ENCODE measurements at regions not wholly inside any gene's neighbourhood (a gene's known extent, or its start where the extent isn't known, plus 50 kb on each side); places are given as distances from the start of the nearest gene placed in this dataset.

DNA sequence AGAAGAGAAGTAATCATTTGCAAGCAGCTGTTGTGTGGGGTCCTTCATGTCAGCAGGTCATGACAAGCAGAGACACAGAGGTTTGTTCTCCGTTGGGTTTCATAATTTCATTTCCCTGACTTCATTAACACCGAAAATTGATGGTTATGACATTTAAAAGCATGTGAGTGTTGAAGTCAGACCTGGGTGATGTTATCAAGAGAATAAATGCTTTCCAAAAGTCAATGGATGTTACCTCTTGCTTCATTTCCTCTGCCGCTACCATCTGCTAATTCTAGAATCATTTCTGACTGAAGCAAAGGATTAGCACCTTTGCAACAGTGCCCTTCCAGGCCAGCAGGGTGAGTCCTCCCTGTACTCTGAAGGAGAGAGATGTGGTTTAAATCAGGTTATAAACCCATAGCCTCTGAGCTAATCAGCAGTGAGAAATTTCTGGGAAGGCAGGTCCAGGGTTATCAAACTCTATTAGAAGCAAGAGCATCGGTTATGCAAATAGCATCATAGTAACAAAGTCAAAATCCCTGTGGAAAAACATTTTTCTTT is 446.2 kb downstream of the PIK3C3 start:
- DNase-seq (ENCODE audit: low read depth): no peak

DNA sequence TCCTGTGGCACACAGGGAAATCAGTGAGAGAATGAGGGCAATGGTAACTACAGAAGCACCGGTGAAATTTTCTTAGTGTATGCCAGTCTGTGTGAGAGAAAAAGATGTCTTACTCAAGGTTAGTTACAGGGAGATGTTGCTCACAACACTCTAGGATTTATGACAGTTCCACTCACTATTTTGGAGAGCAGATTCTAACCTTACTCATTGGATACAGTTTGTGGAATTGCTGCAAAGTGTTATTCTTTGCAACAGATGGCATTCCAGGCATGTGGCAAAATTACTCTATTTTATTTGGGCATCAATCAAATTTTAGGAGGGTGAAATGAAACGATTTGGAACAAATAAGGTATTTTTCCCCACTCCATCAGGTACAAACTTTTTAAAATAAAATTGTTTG is 449.1 kb downstream of the PIK3C3 start:
- DNase-seq (ENCODE audit: low read depth): no peak

DNA sequence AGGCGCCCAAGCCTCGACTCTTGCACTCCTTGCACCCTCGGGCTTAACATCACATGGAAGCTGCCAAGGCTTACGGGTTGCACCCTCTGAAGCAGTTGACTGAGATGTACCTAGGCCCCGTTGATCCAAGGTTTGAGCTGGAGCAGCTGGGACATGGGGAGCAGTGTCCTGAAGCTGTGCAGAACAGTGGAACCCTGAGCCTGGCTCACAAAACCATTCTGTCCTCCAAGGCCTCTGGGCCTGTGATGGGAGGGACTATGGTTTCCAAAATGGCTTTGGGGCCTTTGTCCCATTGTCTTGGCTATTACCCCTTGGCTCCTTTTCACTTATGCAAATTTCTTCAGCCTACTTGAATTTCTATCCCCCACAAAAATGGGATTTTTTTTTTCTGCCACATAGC is 454.0 kb downstream of the PIK3C3 start:
- no peak for DNase-seq (ENCODE audit: low read depth)

DNA sequence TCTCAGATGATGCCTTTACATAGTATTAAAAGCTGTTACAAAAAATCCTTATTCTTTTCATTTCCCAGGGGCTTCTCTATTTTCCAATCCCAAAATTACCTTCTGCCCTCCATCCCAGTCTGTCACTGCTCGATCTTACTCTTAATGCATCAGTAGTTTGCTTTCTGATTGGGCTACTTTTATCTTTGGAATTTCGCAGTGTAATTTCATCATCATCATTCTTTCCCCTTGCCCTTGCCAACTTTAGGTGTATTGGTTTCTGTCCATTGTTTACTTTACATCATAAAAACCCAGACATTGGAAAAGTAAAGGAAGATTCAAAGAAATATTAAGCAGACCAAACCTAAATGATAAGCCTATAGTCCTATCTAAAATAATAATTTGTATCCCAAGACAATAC is 457.2 kb downstream of the PIK3C3 start:
- no peak for DNase-seq (ENCODE audit: low read depth)

DNA sequence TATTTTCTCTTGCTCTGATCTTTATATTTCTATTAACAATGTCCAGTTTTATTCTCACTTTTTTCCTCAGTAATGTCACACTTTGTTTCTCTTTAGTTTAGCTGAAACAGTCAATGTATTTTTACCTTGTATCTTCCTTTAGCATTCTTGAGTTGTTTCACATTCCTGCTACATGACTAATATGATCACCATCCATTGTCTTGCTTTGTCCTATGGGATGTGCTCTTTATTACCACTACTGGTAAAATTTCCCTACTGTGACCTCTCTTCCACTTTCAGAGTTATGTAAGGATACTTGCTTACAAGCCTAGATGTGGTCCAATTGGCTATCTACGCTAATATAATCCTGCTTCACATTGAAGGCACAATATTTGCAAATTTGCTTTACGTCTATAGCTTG is 457.9 kb downstream of the PIK3C3 start:
- no peak for DNase-seq (ENCODE audit: low read depth)

DNA sequence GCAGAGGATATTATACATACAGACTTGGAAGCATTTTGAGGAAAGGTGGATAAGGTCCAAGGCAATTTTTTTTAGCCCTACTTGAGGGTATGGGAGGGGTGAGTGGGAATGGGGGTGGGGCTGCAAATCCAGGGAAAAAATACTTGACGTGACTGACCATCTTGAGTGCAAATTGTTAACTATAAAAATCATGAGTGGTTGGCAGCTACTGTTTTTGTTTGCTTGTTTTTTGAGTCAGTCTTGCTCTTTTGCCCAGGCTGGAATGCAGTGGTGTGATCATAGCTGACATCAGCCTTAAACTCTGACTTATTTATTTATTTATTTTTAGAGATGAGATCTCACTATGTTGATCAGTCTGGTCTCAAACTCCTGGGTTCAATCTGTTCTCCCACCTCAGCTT is 458.8 kb downstream of the PIK3C3 start:
- DNase-seq (ENCODE audit: low read depth): no peak

DNA sequence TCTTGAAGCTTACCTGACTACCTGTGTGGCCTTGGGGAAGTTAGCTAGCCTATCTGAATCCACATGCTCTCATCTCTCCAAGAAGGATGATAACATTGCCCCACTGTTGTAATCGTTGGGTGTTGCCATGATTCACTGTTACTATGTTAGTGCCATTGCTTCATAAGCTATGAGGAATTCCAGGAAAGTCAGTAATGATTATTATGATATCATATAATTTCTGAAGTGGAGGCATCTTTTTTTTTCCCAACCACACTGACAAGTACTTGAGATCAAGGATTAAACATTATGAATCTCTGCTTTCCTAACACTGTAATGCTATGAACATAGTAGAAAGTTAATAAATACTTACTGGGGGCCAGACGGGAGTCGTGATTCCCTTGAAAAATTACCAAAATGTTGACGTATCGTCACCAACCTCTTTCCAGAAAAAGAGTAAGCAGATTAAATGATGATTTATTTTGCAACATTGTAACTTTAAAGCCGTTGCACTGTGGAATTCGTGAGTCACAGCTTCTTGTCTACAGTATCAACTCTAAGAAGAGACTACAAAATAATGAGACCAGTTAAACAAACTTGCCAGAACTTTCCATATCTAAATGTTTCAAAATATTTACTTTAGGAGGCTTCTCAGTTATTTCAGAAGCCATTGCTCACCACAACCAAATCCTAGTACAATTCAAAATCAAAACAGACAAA is 459.9 kb downstream of the PIK3C3 start:
- DNase-seq (ENCODE audit: low read depth): no peak

DNA sequence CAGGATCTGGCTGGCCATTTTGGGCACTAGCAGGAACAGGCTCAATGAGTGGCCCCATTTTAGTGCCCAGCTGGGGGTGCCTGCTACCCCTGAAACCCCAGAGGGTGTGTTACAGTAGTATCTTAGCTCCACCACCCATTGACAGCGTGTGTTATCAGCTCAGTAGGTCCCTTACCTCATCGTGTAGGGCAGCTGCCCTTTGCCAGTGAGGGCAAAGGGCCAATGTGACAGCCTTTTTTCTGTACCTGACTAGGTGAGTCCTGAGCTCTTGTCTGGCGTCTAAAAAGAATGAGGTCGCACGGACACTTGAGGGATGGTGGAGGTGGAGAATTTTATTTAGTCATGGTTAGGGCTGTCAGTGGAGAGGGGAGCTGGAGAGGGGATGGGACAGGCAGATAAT is 462.2 kb downstream of the PIK3C3 start:
- DNase-seq (ENCODE audit: low read depth): no peak

DNA sequence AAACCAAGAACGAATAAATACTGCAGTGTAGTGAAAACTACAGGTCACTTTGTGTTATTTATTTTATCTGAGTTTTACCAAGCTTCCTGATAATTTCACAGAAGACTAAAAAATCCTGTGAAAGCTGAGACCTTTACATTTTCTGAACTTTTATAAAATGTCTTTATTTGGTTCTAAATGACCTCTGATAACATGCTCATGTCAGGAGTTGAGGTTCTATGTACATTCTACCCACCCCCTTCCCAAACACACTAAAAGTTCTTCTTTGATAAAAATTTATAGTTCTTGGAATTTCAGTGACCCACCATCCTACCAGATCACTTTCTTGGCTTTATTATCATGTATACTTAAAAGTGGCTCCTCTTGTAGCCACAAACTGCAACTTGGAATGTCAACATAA is 463.1 kb downstream of the PIK3C3 start:
- no peak for DNase-seq (ENCODE audit: low read depth)

DNA sequence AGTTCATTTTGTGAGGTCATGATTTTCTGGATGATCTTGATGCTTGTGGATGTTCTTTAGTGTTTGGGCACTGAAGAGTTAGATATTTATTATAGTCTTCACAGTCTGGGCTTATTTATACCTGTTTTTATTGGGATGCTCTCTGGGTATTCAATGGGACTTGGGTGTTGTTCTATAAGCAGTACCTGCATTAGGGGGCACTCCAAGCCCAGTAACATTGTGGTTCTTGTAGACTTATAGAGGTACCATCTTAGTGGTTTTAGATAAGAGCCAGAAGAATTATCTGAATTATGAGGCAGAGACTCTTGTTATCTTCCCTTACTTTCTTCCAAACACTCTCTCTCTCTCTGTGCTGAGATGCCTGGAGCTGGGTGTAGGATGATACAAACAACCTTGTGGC is 470.0 kb downstream of the PIK3C3 start:
- DNase-seq (ENCODE audit: low read depth): no peak

DNA sequence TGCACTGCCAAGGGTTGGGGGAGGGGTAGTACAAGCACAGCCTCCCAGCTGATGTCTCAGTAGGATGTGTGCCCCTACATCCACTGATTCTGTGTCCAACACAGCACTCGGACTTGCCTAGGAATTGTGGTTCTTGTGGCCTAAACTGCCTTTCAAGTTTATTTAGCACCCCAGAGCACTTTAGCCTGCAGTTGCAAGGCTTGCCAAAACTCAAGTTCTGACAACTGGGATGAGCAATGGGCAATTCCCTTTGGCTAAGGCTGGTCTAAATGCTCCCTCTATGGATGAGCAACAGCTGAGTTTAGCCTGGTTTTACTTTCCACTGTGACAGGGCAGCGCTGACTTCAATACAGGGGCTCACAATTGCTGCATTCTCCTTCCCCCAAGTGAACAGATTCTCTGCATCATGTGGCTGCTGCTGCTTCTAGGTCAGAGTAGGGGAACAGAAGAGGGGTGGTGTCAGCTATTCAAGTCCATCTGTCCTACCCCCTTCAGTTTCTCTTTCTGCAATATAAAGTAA is 471.5 kb downstream of the PIK3C3 start:
- DNase-seq (ENCODE audit: low read depth): no peak

DNA sequence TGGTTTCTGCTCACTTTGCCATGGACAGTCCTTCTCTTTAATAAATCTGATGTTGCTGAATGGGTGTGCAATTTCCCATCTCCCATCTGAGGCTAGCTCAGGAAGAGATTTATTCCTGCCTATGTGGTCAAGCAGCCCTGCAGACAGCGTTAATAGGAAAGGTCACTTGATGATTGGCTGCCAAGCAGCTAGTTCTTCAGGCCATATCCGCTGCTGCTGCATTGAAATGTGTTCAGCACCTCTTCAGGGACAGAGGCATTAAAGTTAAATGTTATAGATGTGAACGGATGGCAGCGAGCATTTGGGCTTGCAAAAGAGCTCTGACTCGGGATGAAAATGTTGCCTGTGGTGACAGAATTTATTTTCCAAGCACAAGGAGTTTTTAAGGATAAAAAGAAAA is 474.2 kb downstream of the PIK3C3 start:
- no peak for DNase-seq (ENCODE audit: low read depth)

DNA sequence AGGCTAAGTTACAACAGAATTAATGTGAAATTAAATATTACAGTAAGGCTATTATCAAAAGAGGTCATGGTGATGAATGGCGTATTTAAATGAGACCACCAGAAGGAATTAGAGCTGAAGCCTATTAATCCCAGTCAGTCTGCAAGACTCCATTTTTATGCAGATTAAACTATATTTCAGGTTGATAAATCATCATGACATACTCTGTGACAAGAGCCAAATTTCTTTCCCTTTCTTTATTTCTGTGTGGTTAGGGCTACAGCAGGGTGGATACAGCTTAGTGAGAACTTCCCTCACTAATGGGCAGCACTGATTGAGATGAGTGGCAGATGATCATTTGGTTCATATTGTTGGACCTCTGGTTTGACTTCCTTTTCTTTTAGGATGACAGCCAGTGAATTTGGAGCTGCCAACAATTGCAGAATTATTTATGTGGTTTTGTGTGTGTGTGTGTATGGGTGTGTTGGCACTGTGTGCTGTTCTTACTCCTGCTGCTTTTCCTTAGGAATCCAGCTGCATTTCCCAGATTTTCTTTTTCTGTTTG is 481.3 kb downstream of the PIK3C3 start:
- DNase-seq (ENCODE audit: low read depth): no peak

DNA sequence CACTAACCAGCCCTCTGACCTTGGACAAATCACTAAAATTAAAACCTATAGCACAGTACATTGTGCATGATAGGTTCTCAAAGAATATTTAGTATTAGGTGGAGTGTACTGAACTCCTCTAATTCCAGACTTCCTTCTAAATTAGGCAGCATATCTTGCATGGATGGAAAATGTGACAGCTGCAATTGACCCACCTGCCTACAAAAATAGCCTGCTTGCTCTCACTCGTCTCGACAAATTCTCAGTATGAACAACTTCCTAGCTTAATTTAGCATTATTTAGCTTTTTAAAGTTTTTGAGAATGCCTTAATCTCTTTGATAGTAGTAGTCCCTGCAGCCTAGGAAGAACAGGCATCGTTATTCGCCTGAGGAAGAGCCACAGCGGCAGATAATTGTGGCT is 482.0 kb downstream of the PIK3C3 start:
- DNase-seq (ENCODE audit: low read depth): no peak

DNA sequence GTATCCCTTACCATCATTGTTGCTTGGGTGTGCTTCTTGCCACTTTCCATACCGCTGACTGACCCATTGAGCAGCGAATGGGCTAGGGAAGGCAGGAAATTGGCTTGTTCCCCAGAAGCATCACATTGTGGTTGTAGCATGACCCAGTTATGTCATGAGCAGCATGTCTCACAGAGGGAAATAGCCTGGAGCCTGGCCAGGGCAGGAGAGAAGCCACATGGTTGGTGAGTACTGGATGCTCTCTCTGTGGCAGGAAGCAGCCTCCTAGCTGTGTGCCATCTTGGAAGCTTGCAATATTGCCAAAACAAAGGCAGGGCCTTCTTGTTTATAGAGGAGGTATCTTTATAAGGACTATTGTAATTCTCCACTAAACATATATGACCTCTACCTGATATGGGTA is 482.6 kb downstream of the PIK3C3 start:
- DNase-seq (ENCODE audit: low read depth): no peak

DNA sequence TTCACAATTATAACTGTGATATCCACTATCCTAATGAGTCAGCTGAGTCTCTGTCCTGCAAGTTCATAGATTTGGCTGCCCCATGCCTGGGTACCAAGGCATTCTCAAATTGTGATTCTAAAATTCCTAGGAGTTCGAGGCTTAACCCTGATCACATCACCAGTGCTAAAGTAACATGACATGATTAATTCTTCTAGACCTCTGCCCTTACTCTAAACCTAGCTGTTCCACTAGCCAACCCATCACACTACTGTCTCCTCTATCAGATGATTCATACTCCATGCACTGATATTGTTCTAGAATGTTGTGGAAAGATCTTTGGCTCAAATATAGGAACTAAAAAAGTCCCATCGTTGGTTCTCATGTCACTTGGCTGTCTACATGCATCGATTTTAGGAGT is 487.6 kb downstream of the PIK3C3 start:
- DNase-seq (ENCODE audit: low read depth): no peak

DNA sequence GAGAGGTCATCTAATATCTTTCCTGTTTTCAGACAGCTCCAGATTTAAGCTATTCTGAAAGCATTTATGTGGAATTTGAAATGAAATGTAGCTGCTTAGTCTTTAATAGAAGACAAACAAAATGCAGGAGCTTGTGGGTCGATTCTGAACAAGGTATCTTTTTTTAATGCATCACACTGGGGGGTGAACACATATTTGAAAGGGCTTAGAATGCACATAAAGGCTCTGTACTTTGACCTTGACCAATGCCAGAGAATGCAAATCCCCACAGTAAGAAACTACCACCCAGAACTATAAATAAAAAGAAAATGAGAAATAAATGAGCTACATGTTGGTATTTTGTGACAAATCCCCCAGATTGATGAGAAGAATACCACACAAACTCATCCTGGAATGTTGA is 489.3 kb downstream of the PIK3C3 start:
- no peak for DNase-seq (ENCODE audit: low read depth)

DNA sequence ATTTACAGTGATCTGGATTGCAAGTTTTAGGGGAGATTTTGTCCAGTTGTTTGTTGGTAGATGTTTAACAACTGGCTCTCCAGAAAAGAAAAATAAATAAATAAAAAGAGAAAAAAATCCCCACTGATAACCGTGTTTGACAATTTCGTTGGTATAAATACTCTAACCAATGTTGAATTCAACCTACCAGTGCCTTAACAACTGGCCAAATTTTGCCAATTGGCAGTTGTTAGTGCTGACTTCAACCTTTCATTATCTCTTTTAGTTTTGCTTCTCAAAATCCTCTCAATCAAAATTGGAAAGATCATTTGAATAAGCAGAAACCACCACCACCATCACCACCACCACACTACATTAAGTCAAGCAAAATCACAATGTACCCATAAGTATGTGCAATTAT is 490.3 kb downstream of the PIK3C3 start:
- no peak for DNase-seq (ENCODE audit: low read depth)

DNA sequence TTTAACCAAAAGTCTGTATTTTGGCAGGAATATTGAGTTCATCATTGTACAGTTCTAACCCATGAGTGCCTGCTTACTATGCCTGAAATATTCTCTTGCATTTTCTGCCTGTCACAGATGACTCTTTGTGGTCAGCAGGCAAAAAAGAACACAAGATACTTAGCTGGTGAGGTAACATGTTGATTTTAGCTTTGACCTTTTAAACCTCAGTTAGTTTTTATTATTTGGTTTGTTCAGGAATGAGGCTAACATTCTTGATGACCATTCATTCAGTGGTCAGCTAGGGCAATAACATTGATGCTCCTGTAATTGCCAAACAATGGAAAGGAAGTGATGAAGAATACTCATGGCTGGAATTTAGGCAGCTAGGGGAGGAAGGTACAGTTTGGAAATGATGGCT is 491.2 kb downstream of the PIK3C3 start:
- no peak for DNase-seq (ENCODE audit: low read depth)

DNA sequence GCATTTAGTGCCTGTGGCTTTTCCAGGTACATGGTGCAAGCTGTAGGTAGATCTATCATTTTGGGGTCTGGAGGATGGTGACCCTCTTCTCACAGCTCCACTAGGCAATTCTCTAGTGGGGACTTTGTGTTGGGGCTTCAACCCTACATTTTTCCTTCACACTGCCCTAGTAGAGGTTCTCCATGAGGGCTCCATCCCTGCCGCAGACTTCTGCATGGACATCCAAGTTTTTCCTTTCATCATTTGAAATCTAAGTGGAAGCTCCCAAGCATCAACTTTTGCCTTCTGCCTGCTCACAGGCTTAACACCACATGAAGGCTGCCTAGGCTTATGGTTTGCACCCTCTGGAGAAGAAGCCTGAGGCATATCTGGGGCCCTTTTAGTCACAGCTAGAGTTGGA is 492.7 kb downstream of the PIK3C3 start:
- no peak for DNase-seq (ENCODE audit: low read depth)

DNA sequence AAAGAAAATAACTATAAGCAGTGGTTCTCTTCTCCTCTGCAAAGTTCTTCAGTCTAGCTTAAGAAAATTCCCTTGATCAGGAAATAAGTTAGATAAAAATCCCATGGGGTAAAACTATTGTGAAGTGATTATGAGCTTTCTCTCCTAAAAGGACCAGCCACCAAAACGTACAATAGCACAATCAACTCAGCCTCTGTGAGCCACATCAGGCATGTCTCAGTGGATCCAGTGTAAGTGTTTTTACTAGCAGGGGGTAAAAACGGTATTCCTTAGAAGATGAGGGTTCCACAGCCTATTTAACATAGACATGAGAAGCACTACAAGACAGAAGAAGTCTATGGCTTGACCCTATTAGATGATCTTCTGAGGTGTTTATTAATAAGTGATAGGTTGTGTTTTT is 503.2 kb downstream of the PIK3C3 start:
- DNase-seq (ENCODE audit: low read depth): no peak

DNA sequence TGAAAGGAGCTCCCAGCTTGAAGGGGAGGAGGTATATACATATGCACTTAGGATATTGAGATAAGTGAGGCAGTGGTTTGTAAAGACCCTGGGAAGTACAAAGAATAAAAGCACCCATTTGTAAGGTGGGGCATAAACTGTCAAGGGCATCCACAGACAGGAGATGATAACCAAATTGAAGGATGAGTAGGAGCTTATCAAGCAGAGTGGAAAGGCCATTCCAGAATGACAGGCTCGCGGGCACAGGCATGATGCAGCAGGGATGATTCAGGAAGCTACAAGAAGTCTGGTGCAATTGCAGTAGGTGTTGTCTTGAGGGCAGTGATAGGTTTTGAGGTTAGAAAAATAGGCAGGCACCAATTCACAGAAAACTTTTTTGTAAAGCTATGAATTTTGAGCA is 504.8 kb downstream of the PIK3C3 start:
- DNase-seq (ENCODE audit: low read depth): no peak

DNA sequence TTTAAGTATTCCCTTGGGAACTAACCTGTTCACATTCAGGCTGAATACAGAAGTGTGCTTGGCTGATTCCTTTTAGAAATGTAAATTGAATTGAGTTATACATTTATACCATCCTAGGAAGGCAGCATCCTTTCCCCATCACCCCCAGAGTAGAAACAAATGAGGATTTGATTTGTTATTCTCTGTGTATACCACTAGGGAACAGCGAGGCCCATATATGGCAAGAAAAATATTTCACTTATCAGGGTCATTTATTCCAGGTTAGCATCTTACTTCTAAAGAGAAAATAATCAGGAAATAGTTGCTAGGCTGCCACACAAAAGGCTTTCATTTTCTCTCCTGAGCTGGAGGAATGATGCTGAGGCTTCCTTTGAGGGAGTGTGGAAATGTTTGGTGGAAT is 516.9 kb downstream of the PIK3C3 start:
- no peak for DNase-seq (ENCODE audit: low read depth)

DNA sequence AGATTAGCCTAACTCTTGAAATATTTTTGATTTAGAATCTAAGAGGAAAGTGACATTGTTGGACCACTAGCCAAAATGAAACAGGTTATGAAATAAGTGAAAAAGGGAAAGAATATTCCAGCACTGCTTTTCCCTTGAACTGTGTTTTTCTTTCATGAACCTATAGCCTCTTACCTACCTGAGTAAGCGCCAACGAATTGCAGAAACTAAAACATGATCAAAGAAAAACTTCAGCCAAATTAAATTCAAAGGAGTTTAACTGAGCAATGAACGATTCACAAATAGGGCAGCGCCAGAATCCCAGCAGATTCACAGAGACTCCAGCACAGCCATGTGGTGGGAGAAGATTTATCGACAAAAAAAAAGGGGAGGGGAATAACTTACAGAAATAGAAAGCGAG is 518.6 kb downstream of the PIK3C3 start:
- DNase-seq (ENCODE audit: low read depth): no peak

Data from activated T-cell treated with anti-CD3 and anti-CD28 coated beads for 48 hours (primary cell).